Large intestine (tissue), 3 donors: ENCODE measurements at regions not wholly inside any gene's neighbourhood (a gene's known extent, or its start where the extent isn't known, plus 50 kb on each side); places are given as distances from the start of the nearest gene placed in this dataset.
"Not testable (repeated sequence)": the region's sequence is repeated elsewhere in the genome, so short reads cannot be mapped to it uniquely, and the experiment has no call there.

Experiments
- DNase-seq, 2 donors: peaks; one replicate each; pipeline versions ENCODE4 v3.0.0 to v3.0.0-alpha.2; 2013
- H3K27ac ChIP-seq: one replicate; pipeline ENCODE4 v1.5.1; 2013; ENCODE audit warnings: low read length
- H3K27me3 ChIP-seq: 2 replicates; pipeline ENCODE4 v1.6.1; 2013; ENCODE audit warnings: low read length; ENCODE audit not compliant: control insufficient read depth, insufficient read depth
- H3K36me3 ChIP-seq: 2 replicates; pipeline ENCODE4 v1.6.1; 2013; ENCODE audit warnings: low read length; ENCODE audit not compliant: control insufficient read depth, insufficient read depth
- H3K4me1 ChIP-seq: one replicate; pipeline ENCODE4 v1.6.1; 2013; ENCODE audit warnings: low read length; ENCODE audit not compliant: control insufficient read depth, insufficient read depth
- H3K4me3 ChIP-seq: one replicate; pipeline ENCODE4 v1.5.1; 2013; ENCODE audit warnings: low read length
- H3K9me3 ChIP-seq: one replicate; pipeline ENCODE4 v1.6.1; 2013; ENCODE audit warnings: mild to moderate bottlenecking, low read depth, low read length, moderate library complexity; ENCODE audit not compliant: control insufficient read depth
- WGBS: methylation state at CpG from one replicate; pipeline ENCODE4 v1.1.5; 2013; ENCODE audit warnings: low lambda C conversion rate; ENCODE audit not compliant: insufficient coverage; 5-methylcytosine and 5-hydroxymethylcytosine counted together

DNA sequence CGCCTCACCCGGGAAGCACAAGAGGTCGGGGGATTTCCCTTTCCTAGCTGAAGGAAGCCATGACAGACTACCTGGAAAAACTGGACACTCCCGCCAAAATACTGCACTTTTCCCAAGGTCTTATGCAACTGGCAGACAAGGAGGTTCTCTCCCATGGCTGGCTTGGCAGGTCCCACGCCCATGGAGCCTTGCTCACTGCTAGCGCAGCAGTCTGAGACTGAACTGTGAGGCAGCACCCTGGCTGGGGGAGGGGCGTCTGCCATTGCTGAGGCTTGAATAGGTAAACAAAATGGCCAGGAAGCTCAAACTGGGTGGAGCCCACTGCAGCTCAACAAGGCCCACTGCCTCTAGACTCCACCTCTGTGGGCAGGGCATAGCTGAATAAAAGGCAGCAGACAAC is 92.1 kb downstream of the C4BPA start:
- DNase-seq, H3K27me3 ChIP-seq, H3K36me3 ChIP-seq, H3K4me3 ChIP-seq, H3K27ac ChIP-seq, H3K4me1 ChIP-seq, H3K9me3 ChIP-seq: not testable (repeated sequence)
- no CpG with 5 or more reads among the region's 7 CpGs for WGBS

DNA sequence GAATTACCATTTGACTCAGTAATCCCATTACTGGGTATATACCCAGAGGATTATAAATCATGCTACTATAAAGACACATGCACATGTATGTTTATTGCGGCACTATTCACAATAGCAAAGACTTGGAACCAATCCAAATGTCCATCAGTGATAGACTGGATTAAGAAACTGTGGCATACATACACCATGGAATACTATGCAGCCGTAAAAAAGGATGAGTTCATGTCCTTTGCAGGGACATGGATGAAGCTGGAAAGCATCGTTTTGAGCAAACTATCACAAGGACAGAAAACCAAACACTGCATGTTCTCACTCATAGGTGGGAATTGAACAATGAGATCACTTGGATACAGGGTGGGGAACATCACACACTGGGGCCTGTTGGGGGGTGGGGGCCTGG is 97.5 kb downstream of the C4BPA start:
- not testable (repeated sequence) for H3K27ac ChIP-seq, H3K27me3 ChIP-seq, H3K36me3 ChIP-seq, DNase-seq, H3K9me3 ChIP-seq, H3K4me1 ChIP-seq, H3K4me3 ChIP-seq
- no CpG with 5 or more reads among the region's 3 CpGs for WGBS

DNA sequence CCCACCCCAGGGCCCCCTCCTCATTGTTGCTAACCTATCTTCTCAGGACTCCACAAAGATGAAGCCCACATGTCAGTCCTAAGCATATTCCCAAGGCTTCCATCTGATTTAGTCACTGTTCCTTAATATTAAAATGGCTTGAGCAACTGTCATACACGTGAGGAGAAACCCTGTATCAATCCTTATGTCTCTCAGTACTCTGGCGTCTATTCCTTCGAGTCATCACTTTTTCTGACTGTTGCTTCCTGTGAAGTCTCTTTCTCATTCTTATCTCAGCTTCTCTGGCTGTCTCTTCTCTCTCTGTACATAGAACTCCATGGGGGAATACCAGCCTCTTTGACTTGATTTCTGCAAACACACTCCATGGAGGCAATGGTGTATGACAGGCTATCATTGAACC is 98.4 kb downstream of the C4BPA start:
- no peaks in the 10 kb centered on the region for H3K9me3 ChIP-seq
- no peak overlapping the region for H3K4me3 ChIP-seq
- H3K36me3 ChIP-seq, result no peaks in the 10 kb centered on the region
- no peak for DNase-seq
- H3K27ac ChIP-seq, result no peak overlapping the region
- no peaks in the 10 kb centered on the region for H3K4me1 ChIP-seq
- H3K27me3 ChIP-seq, result no peaks in the 10 kb centered on the region
- no CpG with 5 or more reads among the region's 3 CpGs for WGBS

DNA sequence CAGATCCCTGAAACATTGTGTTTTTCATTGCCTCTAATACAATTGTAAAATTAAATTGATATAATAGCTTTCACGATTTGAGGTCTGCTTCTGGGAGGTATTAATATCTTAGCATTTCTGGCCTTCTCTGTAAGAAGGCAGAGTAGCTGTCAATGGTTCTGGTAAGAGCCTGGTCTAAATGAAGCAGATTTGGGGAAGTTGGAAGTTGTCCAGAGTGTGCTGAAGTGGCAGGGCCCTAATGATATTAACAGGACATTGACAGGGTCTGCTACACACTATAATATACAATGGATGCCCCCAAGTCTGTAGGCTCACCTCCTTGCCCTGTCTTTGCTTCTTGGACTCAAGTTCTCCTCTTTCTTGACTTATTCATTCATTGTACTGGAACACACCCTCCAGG is 99.5 kb downstream of the C4BPA start:
- Histone ChIP-seq H3K9me3 (no peaks in the 10 kb centered on the region), H3K27me3 (no peaks in the 10 kb centered on the region), H3K36me3 (no peaks in the 10 kb centered on the region), H3K4me3 (no peak overlapping the region), H3K4me1 (no peaks in the 10 kb centered on the region), H3K27ac (no peak overlapping the region)
- no peak for DNase-seq
- no CpG with 5 or more reads among the region's 1 CpG for WGBS

DNA sequence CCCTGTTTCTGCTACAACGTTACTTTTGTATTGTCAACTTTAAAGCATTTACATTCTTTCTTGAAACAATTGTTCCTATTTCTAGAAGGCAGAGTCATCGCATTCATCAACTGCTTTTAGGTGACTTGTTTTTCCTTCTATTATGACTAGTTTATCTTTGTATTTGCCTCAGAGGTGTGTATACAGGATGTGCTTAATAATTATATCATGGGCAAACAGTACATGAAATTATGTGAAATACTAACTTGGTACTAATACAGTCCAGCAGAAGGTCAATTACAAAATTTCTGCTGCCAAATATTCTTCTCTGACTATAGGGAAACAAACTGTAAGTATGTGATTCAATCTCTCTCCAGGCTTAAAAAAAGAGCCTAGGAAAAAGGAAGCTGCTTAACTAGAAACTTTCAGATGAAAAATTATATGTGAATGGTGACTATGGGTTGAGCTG is 101.6 kb downstream of the C4BPA start:
- Histone ChIP-seq H3K4me1 (no peaks in the 10 kb centered on the region), H3K27ac (no peak overlapping the region), H3K36me3 (no peaks in the 10 kb centered on the region), H3K9me3 (no peaks in the 10 kb centered on the region), H3K4me3 (no peak overlapping the region), H3K27me3 (no peaks in the 10 kb centered on the region)
- 33% methylated on average over 2 of the region's 2 CpGs for WGBS
- DNase-seq, result no peak

DNA sequence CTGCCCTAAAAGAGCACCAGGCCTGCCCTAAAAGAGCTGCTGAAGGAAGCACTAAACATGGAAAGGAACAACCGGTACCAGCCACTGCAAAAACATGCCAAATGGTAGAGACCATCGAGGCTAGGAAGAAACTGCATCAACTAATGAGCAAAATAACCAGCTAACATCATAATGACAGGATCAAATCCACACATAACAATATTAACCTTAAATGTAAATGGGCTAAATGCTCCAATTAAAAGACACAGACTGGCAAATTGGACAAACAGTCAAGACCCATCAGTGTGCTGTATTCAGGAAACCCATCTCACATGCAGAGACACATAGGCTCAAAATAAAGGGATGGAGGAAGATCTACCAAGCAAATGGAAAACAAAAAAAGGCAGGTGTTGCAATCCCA is 104.7 kb downstream of the C4BPA start:
- DNase-seq, H3K9me3 ChIP-seq, H3K36me3 ChIP-seq, H3K27ac ChIP-seq, H3K4me1 ChIP-seq, H3K27me3 ChIP-seq, H3K4me3 ChIP-seq: not testable (repeated sequence)
- no CpG with 5 or more reads among the region's 2 CpGs for WGBS

DNA sequence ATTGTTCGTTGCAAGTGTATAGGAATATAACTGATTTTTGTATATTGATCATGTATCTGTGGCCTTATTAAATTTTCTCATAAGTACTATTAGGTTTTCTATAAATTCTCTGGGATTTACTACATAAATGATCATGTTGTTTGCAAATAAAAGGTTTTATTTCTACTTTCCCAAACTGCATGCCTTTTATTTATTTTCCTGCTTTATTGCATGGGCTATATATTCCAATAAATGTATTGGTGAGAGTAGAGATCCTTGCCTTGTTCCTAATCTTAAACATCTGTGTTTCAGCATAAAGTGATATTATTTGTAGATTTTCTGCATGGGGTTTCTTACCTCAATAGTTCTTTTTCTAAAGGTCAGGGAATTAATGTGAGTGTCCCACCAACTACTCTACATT is 107.0 kb upstream of the CD55 start:
- no peak overlapping the region for H3K27ac ChIP-seq
- WGBS, result no CpG with 5 or more reads among the region's 1 CpG

DNA sequence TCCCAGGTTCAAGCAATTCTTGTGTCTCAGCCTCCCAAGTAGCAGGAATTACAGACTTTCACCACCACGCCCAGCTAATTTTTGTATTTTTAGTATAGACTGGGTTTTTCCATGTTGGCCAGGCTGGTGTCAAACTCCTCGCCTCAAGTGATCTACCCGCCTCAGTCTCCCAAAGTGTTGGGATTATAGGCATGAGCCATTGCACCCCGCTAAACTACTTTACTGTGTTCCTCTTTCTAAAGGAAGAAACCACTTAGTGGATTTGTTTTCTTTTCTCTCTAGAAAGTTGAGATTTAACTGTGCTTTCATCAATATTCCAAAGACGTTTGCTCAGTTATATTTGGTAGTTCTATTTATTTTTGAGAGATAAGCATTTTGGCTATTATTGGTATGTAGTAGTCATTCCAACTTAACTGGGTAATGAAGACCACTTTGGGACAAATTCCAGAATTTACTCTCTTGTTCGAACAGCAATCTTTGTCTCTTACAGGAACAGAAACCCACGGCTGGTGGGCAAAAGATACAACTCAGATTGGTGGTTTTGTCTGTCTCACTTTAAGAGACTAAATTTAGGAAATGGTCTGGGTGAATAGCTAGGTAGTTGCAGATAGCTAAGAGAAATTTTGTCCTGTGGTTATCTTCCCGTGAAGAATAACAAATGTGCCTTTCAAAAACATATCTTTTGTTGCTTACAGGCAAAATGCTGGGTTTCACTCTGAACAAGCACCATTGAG is 103.5 kb upstream of the CD55 start:
- DNase-seq, result no peak
- H3K36me3 ChIP-seq, result no peaks in the 10 kb centered on the region
- no peak overlapping the region for H3K27ac ChIP-seq
- H3K4me3 ChIP-seq, result no peak overlapping the region
- no peaks in the 10 kb centered on the region for H3K9me3 ChIP-seq
- no peaks in the 10 kb centered on the region for H3K27me3 ChIP-seq
- WGBS, result 82% methylated on average over 3 of the region's 8 CpGs
- H3K4me1 ChIP-seq, result no peaks in the 10 kb centered on the region

More for the DNA sequence above, 107.0 kb upstream of the CD55 start:
- H3K36me3 ChIP-seq, result no peaks in the 10 kb centered on the region
- DNase-seq, result no peak
- H3K27me3 ChIP-seq, result no peaks in the 10 kb centered on the region
- H3K9me3 ChIP-seq, result no peaks in the 10 kb centered on the region
- no peaks in the 10 kb centered on the region for H3K4me1 ChIP-seq
- no peak overlapping the region for H3K4me3 ChIP-seq

DNA sequence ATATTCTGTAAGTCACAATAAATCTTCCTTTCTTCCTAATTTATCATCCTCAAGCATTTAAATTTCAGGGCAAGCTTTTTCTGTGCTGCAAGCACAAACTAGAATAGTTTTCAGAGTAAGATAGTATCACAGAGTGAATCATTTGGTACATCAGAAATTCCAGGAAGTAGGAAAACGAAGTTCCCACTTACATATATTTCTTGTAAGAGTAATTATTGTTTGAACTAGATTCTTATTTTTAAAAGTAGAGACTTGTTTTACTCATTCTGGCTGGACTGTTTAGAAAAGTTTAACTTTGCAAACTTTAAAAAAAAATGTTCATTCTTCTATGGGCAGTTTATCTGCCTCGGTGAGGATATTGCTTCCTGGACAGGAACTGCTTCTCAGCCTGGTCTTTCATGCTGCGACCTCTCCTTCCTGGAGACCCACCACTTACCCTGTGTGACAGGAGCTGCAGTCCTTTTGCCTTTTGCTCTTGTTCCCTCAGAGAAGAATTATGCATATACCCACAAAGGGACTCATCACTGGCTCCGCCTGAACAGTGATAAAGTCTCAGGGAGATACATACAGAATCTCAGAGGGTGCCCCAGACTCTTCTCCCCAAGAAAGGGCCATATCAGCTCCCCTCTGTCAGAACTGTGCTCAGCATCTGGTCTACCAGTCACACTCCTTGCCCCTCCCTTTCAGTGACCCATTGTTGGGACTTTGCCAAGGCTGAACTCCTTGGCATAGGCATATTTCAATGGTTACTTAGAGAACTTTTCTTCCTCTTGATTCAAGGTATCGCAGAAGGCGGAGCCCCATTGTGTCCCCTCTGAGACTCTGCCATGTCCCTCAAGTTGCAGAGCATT is 102.7 kb upstream of the CD55 start:
- no peak overlapping the region for H3K4me3 ChIP-seq
- H3K27me3 ChIP-seq, result no peaks in the 10 kb centered on the region
- WGBS, result 100% methylated on average over 1 of the region's 6 CpGs
- no peaks in the 10 kb centered on the region for H3K9me3 ChIP-seq
- no peak for DNase-seq
- H3K27ac ChIP-seq, result no peak overlapping the region
- H3K4me1 ChIP-seq, result no peaks in the 10 kb centered on the region
- H3K36me3 ChIP-seq, result no peaks in the 10 kb centered on the region

DNA sequence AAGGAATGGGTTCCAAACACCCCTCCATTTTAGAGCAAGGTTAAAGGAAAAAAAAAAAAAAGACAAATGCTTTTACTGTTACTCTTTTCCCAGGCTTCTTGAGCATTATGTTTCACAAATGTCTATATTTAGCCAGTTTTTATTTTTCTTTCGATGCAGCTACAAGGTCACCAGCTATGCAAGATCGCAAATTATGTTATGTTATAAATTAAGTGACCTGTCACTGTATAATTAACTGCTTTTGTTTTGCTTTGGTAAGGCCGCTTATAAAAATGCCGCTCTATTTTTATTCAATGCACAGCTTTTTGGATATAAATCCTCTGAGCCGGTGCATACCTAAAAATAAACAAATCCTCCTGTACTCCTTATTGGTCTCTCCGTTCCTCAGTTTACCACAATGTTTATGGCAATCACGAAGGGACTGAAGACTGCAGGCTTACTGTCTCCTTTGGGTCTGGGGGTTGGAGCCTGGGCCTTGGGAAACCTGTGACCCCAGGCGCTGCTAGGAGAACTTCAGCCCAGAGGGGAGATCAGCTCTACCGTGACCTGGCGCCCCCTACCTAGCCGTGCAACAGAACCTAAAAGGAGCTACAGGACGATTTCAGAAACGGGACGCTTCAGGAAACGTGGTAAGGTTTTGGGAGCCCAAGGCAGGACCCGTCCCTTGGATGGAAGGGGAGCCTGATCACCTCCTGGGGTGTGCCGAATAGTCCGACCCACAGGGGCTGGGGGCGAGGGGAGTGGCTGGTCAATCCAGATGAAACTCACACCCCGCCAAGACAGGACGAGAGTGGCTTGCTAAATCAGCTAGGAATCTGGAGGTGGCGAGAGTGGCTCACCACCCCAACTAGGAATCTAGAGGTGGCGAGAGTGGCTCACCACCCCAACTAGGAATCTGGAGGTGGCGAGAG is 101.2 kb upstream of the CD55 start:
- no peaks in the 10 kb centered on the region for H3K27me3 ChIP-seq
- no peaks in the 10 kb centered on the region for H3K9me3 ChIP-seq
- DNase-seq, result no peak
- 50% methylated on average over 1 of the region's 24 CpGs for WGBS
- H3K4me3 ChIP-seq, result no peak overlapping the region
- H3K4me1 ChIP-seq, result no peaks in the 10 kb centered on the region
- no peaks in the 10 kb centered on the region for H3K36me3 ChIP-seq
- H3K27ac ChIP-seq, result no peak overlapping the region
